ENCODE measurements at regions not wholly inside any gene's neighbourhood (a gene's known extent, or its start where the extent isn't known, plus 50 kb on each side); places are given as distances from the start of the nearest gene placed in this dataset.
"Not testable (repeated sequence)": the region's sequence is repeated elsewhere in the genome, so short reads cannot be mapped to it uniquely, and the experiment has no call there.

- Histone ChIP-seq H3K9ac (ENCODE audit: control insufficient read depth, extremely low read depth, insufficient read depth, low read length) (no peak overlapping the region), H3K4me1 (ENCODE audit: control insufficient read depth, extremely low read depth, insufficient read depth, low read length) (peaks cover 18% of the 10 kb centered on the region), H2AFZ (ENCODE audit: control insufficient read depth, low read length) (no peak overlapping the region), H3K27me3 (ENCODE audit: control insufficient read depth, extremely low read depth, insufficient read depth, low read length) (no peaks in the 10 kb centered on the region), H3K9me3 (ENCODE audit: control insufficient read depth, low read depth, low read length) (no peaks in the 10 kb centered on the region), H3K4me3 (ENCODE audit: control insufficient read depth in 2 of 3, extremely low read depth in 1 of 3, insufficient read depth in 2 of 3, low read depth in 1 of 3, low read length in 3 of 3) (no peak overlapping the region), H4K20me1 (ENCODE audit: control insufficient read depth, extremely low read depth, insufficient read depth, low read length) (no peaks in the 10 kb centered on the region), H3K9me1 (ENCODE audit: control insufficient read depth, extremely low read depth, insufficient read depth, low read length) (no peaks in the 10 kb centered on the region), H3K4me2 (ENCODE audit: control insufficient read depth, extremely low read depth, insufficient read depth, low read depth, low read length) (no peak overlapping the region), H3K27ac (ENCODE audit: control insufficient read depth, insufficient read depth, low read length) (no peak overlapping the region), H3K36me3 (ENCODE audit: control insufficient read depth in 2 of 2, extremely low read depth in 1 of 2, insufficient read depth in 2 of 2, low read length in 2 of 2) (no peaks in the 10 kb centered on the region), H3K79me2 (ENCODE audit: control insufficient read depth, insufficient read depth, low read length) (no peaks in the 10 kb centered on the region)
- TF ChIP-seq CTCF (optimal IDR thresholded peaks at IDR 0.05 in 1 of 3, IDR thresholded peaks at IDR 0.05 in 1 of 3, conservative IDR thresholded peaks at IDR 0.05 in 1 of 3; ENCODE audit: extremely low read depth in 1 of 3, insufficient read depth in 2 of 3, low read length in 3 of 3): no peak
- TF ChIP-seq EZH2 (IDR thresholded peaks at IDR 0.05; ENCODE audit: low read length): no peak
- dilution Hi-C loops (cut with MboI; ENCODE audit: extremely low pct_ligation_motif_present, low sequenced_read_pairs): no loop called here
- FAIRE-seq (no peak), DNase-seq (ENCODE audit: low read depth, low spot score) (no peak)
Measured at GRCh38 chr1:20409012-20409411, 77.0 kb downstream of the CAMK2N1 start.

GRCh38 chr1:20408133-20408650, 77.8 kb downstream of the CAMK2N1 start:
- H3K9me1 ChIP-seq (ENCODE audit: control insufficient read depth, extremely low read depth, insufficient read depth, low read length); H3K9me3 ChIP-seq (ENCODE audit: control insufficient read depth, low read depth, low read length); H4K20me1 ChIP-seq (ENCODE audit: control insufficient read depth, extremely low read depth, insufficient read depth, low read length); H3K4me3 ChIP-seq (ENCODE audit: control insufficient read depth in 2 of 3, extremely low read depth in 1 of 3, insufficient read depth in 2 of 3, low read depth in 1 of 3, low read length in 3 of 3); dilution Hi-C loops (cut with MboI; ENCODE audit: extremely low pct_ligation_motif_present, low sequenced_read_pairs); H3K27ac ChIP-seq (ENCODE audit: control insufficient read depth, insufficient read depth, low read length); DNase-seq (ENCODE audit: low read depth, low spot score); H2AFZ ChIP-seq (ENCODE audit: control insufficient read depth, low read length); H3K36me3 ChIP-seq (ENCODE audit: control insufficient read depth in 2 of 2, extremely low read depth in 1 of 2, insufficient read depth in 2 of 2, low read length in 2 of 2); H3K9ac ChIP-seq (ENCODE audit: control insufficient read depth, extremely low read depth, insufficient read depth, low read length); H3K27me3 ChIP-seq (ENCODE audit: control insufficient read depth, extremely low read depth, insufficient read depth, low read length); H3K79me2 ChIP-seq (ENCODE audit: control insufficient read depth, insufficient read depth, low read length); FAIRE-seq; H3K4me2 ChIP-seq (ENCODE audit: control insufficient read depth, extremely low read depth, insufficient read depth, low read depth, low read length): not testable (repeated sequence)
- peaks cover 18% of the 10 kb centered on the region for H3K4me1 ChIP-seq (ENCODE audit: control insufficient read depth, extremely low read depth, insufficient read depth, low read length)

- Histone ChIP-seq H2AFZ (ENCODE audit: control insufficient read depth, low read length) (no peak overlapping the region), H3K4me2 (ENCODE audit: control insufficient read depth, extremely low read depth, insufficient read depth, low read depth, low read length) (no peak overlapping the region)
- FAIRE-seq: no peak
Measured at GRCh38 chr1:20405893-20406604, 80.0 kb downstream of the CAMK2N1 start.

More at GRCh38 chr1:20405893-20406604, 80.0 kb downstream of the CAMK2N1 start:
- no peaks in the 10 kb centered on the region for H3K36me3 ChIP-seq (ENCODE audit: control insufficient read depth in 2 of 2, extremely low read depth in 1 of 2, insufficient read depth in 2 of 2, low read length in 2 of 2)
- dilution Hi-C loops (cut with MboI; ENCODE audit: extremely low pct_ligation_motif_present, low sequenced_read_pairs): no loop called here
- H4K20me1 ChIP-seq (ENCODE audit: control insufficient read depth, extremely low read depth, insufficient read depth, low read length): no peaks in the 10 kb centered on the region
- no peaks in the 10 kb centered on the region for H3K9me1 ChIP-seq (ENCODE audit: control insufficient read depth, extremely low read depth, insufficient read depth, low read length)
- peaks cover 12% of the 10 kb centered on the region for H3K4me1 ChIP-seq (ENCODE audit: control insufficient read depth, extremely low read depth, insufficient read depth, low read length)
- no peak overlapping the region for H3K27ac ChIP-seq (ENCODE audit: control insufficient read depth, insufficient read depth, low read length)
- TF ChIP-seq CTCF (optimal IDR thresholded peaks at IDR 0.05 in 1 of 3, IDR thresholded peaks at IDR 0.05 in 1 of 3, conservative IDR thresholded peaks at IDR 0.05 in 1 of 3; ENCODE audit: extremely low read depth in 1 of 3, insufficient read depth in 2 of 3, low read length in 3 of 3) (no peak), EZH2 (IDR thresholded peaks at IDR 0.05; ENCODE audit: low read length) (no peak)
- H3K27me3 ChIP-seq (ENCODE audit: control insufficient read depth, extremely low read depth, insufficient read depth, low read length): peaks cover 7% of the 10 kb centered on the region
- H3K4me3 ChIP-seq (ENCODE audit: control insufficient read depth in 2 of 3, extremely low read depth in 1 of 3, insufficient read depth in 2 of 3, low read depth in 1 of 3, low read length in 3 of 3): no peak overlapping the region
- no peak for DNase-seq (ENCODE audit: low read depth, low spot score)
- no peaks in the 10 kb centered on the region for H3K9me3 ChIP-seq (ENCODE audit: control insufficient read depth, low read depth, low read length)
- no peak overlapping the region for H3K9ac ChIP-seq (ENCODE audit: control insufficient read depth, extremely low read depth, insufficient read depth, low read length)
- H3K79me2 ChIP-seq (ENCODE audit: control insufficient read depth, insufficient read depth, low read length): no peaks in the 10 kb centered on the region

All from keratinocyte (primary cell).